C4-2B (cell line): ENCODE measurements at regions not wholly inside any gene's neighbourhood (a gene's known extent, or its start where the extent isn't known, plus 50 kb on each side); places are given as distances from the start of the nearest gene placed in this dataset.

Experiments
- ZFX ChIP-seq: fragments of 450-650 bp; IDR thresholded peaks from 2 replicates; pipeline ENCODE4 v1.6.1; 2017
- TF ChIP-seq, protein P1 (sequence below): fragments of 450-650 bp; conservative IDR thresholded peaks from 2 replicates; pipeline ENCODE4 v1.5.1; 2017; ENCODE audit warnings: mild to moderate bottlenecking

DNA sequence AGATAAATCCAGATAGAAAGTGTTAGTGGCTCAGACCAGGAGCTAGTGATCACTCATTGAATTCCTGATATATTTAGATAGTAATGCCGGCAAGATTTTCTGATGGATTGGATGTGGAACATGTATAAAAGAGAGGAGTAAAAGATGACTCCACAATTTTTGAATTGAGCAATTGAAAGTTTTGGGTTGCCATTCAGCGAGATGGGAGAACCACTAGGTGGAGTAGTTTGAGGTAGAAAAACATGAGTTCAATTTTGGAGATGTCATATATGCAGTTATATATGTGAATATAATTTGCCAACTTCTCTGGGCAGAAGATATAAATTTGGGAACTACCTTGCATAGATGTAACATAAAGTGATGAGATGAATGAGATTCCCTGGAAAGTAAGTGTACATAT lies 502.5 kb upstream of the SEMA6A start:
- TF ChIP-seq, protein P1, sequence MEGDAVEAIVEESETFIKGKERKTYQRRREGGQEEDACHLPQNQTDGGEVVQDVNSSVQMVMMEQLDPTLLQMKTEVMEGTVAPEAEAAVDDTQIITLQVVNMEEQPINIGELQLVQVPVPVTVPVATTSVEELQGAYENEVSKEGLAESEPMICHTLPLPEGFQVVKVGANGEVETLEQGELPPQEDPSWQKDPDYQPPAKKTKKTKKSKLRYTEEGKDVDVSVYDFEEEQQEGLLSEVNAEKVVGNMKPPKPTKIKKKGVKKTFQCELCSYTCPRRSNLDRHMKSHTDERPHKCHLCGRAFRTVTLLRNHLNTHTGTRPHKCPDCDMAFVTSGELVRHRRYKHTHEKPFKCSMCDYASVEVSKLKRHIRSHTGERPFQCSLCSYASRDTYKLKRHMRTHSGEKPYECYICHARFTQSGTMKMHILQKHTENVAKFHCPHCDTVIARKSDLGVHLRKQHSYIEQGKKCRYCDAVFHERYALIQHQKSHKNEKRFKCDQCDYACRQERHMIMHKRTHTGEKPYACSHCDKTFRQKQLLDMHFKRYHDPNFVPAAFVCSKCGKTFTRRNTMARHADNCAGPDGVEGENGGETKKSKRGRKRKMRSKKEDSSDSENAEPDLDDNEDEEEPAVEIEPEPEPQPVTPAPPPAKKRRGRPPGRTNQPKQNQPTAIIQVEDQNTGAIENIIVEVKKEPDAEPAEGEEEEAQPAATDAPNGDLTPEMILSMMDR: peak; percentile 74
- TF ChIP-seq ZFX: no peak
